ENCODE measurements at regions not wholly inside any gene's neighbourhood (a gene's known extent, or its start where the extent isn't known, plus 50 kb on each side); places are given as distances from the start of the nearest gene placed in this dataset.

DNA sequence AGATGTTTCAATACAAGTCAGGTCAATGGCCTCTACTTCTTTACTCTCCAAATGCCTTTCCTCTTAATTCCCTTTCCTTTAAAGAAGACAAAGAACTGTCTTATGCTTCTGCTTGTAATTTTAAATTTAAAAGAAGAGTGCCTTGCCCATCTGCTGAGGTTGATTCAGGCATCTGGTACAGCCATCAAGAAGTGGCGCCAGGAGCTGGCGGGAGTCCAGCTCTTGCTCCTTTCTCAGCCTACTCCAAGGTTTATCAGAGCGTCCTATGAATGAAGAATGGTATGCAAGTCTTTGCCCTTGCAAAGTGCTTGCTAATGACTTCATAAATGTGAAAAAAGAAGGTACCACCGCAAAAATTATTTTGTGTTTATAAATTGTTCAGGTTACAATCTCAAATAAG lies 294.6 kb upstream of the TGFBR2 start:
- H3K27ac ChIP-seq (ENCODE audit: low read depth, low read length) = no peak overlapping the region
- H3K27me3 ChIP-seq (ENCODE audit: control insufficient read depth, low read length) = no peaks in the 10 kb centered on the region
- H3K4me2 ChIP-seq (ENCODE audit: low read length) = no peak overlapping the region
- no peaks in the 10 kb centered on the region for H3K9me2 ChIP-seq (replicated peaks; ENCODE audit: control insufficient read depth, low read length)
- no peak for TF ChIP-seq EZH2phosphoT487 (IDR thresholded peaks at IDR 0.05; ENCODE audit: borderline replicate concordance, low read length)
- TF ChIP-seq, protein P1, sequence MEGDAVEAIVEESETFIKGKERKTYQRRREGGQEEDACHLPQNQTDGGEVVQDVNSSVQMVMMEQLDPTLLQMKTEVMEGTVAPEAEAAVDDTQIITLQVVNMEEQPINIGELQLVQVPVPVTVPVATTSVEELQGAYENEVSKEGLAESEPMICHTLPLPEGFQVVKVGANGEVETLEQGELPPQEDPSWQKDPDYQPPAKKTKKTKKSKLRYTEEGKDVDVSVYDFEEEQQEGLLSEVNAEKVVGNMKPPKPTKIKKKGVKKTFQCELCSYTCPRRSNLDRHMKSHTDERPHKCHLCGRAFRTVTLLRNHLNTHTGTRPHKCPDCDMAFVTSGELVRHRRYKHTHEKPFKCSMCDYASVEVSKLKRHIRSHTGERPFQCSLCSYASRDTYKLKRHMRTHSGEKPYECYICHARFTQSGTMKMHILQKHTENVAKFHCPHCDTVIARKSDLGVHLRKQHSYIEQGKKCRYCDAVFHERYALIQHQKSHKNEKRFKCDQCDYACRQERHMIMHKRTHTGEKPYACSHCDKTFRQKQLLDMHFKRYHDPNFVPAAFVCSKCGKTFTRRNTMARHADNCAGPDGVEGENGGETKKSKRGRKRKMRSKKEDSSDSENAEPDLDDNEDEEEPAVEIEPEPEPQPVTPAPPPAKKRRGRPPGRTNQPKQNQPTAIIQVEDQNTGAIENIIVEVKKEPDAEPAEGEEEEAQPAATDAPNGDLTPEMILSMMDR (IDR thresholded peaks at IDR 0.05; ENCODE audit: low read depth, low read length, poor library complexity, severe bottlenecking) = no peak
- H3K4me3 ChIP-seq (ENCODE audit: low read length) = no peak overlapping the region
- no peaks in the 10 kb centered on the region for H4K20me1 ChIP-seq (ENCODE audit: control insufficient read depth, insufficient read depth, low read depth, low read length)
- no peaks in the 10 kb centered on the region for H3K4me1 ChIP-seq (ENCODE audit: control insufficient read depth, low read length)
- H3K9me3 ChIP-seq (ENCODE audit: control insufficient read depth, insufficient read depth, low read length) = no peaks in the 10 kb centered on the region
- H3K79me2 ChIP-seq (ENCODE audit: control insufficient read depth, low read length) = no peaks in the 10 kb centered on the region
- H3K36me3 ChIP-seq (ENCODE audit: control insufficient read depth, low read length) = no peaks in the 10 kb centered on the region
- no peaks in the 10 kb centered on the region for H3F3A ChIP-seq (ENCODE audit: control insufficient read depth, insufficient read depth)

DNA sequence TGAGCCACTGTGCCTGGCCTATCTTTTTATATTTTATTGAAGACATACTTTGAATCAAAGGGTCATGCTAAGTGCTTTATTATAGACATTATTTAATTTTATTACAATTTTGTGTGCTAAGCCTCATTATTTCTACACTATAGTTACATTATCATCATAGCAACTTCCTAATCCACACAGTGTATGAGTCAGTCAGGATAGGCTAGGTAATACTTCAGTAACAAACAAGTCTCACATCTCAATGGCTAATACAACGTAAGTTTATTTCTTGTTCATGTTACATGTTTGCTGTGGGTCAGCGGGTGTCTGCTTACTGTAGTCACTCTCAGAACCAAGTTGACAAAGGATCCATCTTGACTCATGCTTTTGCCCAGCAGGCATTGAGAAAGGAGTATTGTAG lies 292.6 kb upstream of the TGFBR2 start:
- Histone ChIP-seq H3K9me3 (ENCODE audit: control insufficient read depth, insufficient read depth, low read length) (no peaks in the 10 kb centered on the region), H3K4me1 (ENCODE audit: control insufficient read depth, low read length) (no peaks in the 10 kb centered on the region), H3K36me3 (ENCODE audit: control insufficient read depth, low read length) (no peaks in the 10 kb centered on the region), H3K79me2 (ENCODE audit: control insufficient read depth, low read length) (no peaks in the 10 kb centered on the region), H3K4me2 (ENCODE audit: low read length) (no peak overlapping the region), H4K20me1 (ENCODE audit: control insufficient read depth, insufficient read depth, low read depth, low read length) (no peaks in the 10 kb centered on the region), H3K9me2 (replicated peaks; ENCODE audit: control insufficient read depth, low read length) (no peaks in the 10 kb centered on the region), H3K27me3 (ENCODE audit: control insufficient read depth, low read length) (no peaks in the 10 kb centered on the region), H3K27ac (ENCODE audit: low read depth, low read length) (no peak overlapping the region), H3K4me3 (ENCODE audit: low read length) (no peak overlapping the region), H3F3A (ENCODE audit: control insufficient read depth, insufficient read depth) (no peaks in the 10 kb centered on the region)
- TF ChIP-seq, protein P1 (IDR thresholded peaks at IDR 0.05; ENCODE audit: low read depth, low read length, poor library complexity, severe bottlenecking) = no peak
- no peak for TF ChIP-seq EZH2phosphoT487 (IDR thresholded peaks at IDR 0.05; ENCODE audit: borderline replicate concordance, low read length)

DNA sequence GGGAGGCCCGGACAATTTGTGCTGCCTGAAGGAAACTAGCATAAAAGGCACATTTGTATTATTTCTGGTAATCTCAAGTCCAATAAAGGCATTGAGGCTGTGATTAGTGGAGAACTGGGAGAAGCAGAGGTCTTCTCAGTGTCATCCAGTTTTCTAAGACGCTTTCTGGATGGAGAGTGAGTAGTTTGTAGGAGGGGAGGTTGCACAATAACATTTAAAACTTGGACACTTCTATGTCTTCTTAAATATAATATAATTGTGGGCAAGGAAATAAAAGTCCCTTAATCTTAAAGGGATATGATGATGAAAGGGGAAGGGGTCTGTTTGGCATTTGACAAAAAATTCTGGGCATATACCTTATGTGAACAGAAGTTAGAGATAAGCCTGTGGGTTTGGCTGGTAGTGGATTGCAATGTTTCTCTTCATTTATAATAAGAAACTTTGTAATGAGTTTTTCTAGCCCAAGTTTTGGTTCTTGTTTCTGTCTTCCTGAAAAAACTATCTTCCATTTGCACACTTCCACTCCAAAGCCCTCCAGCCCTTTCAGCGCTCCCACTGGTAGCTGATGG lies 291.6 kb upstream of the TGFBR2 start:
- H3K4me1 ChIP-seq (ENCODE audit: control insufficient read depth, low read length) = no peaks in the 10 kb centered on the region
- no peaks in the 10 kb centered on the region for H3K36me3 ChIP-seq (ENCODE audit: control insufficient read depth, low read length)
- no peak overlapping the region for H3K4me3 ChIP-seq (ENCODE audit: low read length)
- no peak for TF ChIP-seq EZH2phosphoT487 (IDR thresholded peaks at IDR 0.05; ENCODE audit: borderline replicate concordance, low read length)
- TF ChIP-seq, protein P1 (IDR thresholded peaks at IDR 0.05; ENCODE audit: low read depth, low read length, poor library complexity, severe bottlenecking) = no peak
- H3K27me3 ChIP-seq (ENCODE audit: control insufficient read depth, low read length) = no peaks in the 10 kb centered on the region
- H3K9me2 ChIP-seq (replicated peaks; ENCODE audit: control insufficient read depth, low read length) = no peaks in the 10 kb centered on the region
- H3F3A ChIP-seq (ENCODE audit: control insufficient read depth, insufficient read depth) = no peaks in the 10 kb centered on the region
- no peaks in the 10 kb centered on the region for H4K20me1 ChIP-seq (ENCODE audit: control insufficient read depth, insufficient read depth, low read depth, low read length)
- H3K4me2 ChIP-seq (ENCODE audit: low read length) = no peak overlapping the region
- H3K9me3 ChIP-seq (ENCODE audit: control insufficient read depth, insufficient read depth, low read length) = no peaks in the 10 kb centered on the region
- no peaks in the 10 kb centered on the region for H3K79me2 ChIP-seq (ENCODE audit: control insufficient read depth, low read length)
- H3K27ac ChIP-seq (ENCODE audit: low read depth, low read length) = no peak overlapping the region

Data from DOHH2 (cell line).